ENCODE measurements at regions not wholly inside any gene's neighbourhood (a gene's known extent, or its start where the extent isn't known, plus 50 kb on each side); places are given as distances from the start of the nearest gene placed in this dataset.
"Not testable (repeated sequence)": the region's sequence is repeated elsewhere in the genome, so short reads cannot be mapped to it uniquely, and the experiment has no call there.

- DNase-seq (ENCODE audit: low read depth), result peak; percentile 15
These were observed 85.4 kb upstream of the OLIG2 start for GRCh38 chr21:32940079-32941014.

GRCh38 chr21:32941263-32941662, 84.5 kb upstream of the OLIG2 start:
- no peak for DNase-seq (ENCODE audit: low read depth)

- DNase-seq (ENCODE audit: low read depth), result no peak
These were observed 79.1 kb upstream of the OLIG2 start for GRCh38 chr21:32946654-32947053.

GRCh38 chr21:32947736-32948135, 78.0 kb upstream of the OLIG2 start:
- no peak for DNase-seq (ENCODE audit: low read depth)

GRCh38 chr21:32949701-32950100, 76.0 kb upstream of the OLIG2 start:
- DNase-seq (ENCODE audit: low read depth), result no peak

- DNase-seq (ENCODE audit: low read depth), result no peak
These were observed 74.7 kb upstream of the OLIG2 start for GRCh38 chr21:32951041-32951440.

GRCh38 chr21:32954353-32954752, 71.4 kb upstream of the OLIG2 start:
- DNase-seq (ENCODE audit: low read depth), result no peak

GRCh38 chr21:32955311-32956060, 70.2 kb upstream of the OLIG2 start:
- no peak for DNase-seq (ENCODE audit: low read depth)

- DNase-seq (ENCODE audit: low read depth), result no peak
These were observed 69.6 kb upstream of the OLIG2 start for GRCh38 chr21:32956061-32956656.

- DNase-seq (ENCODE audit: low read depth), result no peak
These were observed 68.2 kb upstream of the OLIG2 start for GRCh38 chr21:32957545-32957944.

GRCh38 chr21:32958288-32959002, 67.3 kb upstream of the OLIG2 start:
- DNase-seq (ENCODE audit: low read depth), result no peak

GRCh38 chr21:32962268-32962667, 63.5 kb upstream of the OLIG2 start:
- no peak for DNase-seq (ENCODE audit: low read depth)

- DNase-seq (ENCODE audit: low read depth), result no peak
These were observed 60.5 kb upstream of the OLIG2 start for GRCh38 chr21:32965129-32965680.

- DNase-seq (ENCODE audit: low read depth), result no peak
These were observed 59.6 kb upstream of the OLIG2 start for GRCh38 chr21:32966120-32966519.

GRCh38 chr21:32968103-32968502, 57.6 kb upstream of the OLIG2 start:
- DNase-seq (ENCODE audit: low read depth), result not testable (repeated sequence)

- no peak for DNase-seq (ENCODE audit: low read depth)
These were observed 51.1 kb upstream of the OLIG2 start for GRCh38 chr21:32974653-32975052.

- no peak for DNase-seq (ENCODE audit: low read depth)
These were observed 49.8 kb upstream of the OLIG2 start for GRCh38 chr21:32975811-32976431.
